Memory B cell (primary cell): ENCODE measurements at regions not wholly inside any gene's neighbourhood (a gene's known extent, or its start where the extent isn't known, plus 50 kb on each side); places are given as distances from the start of the nearest gene placed in this dataset.
"Not testable (repeated sequence)": the region's sequence is repeated elsewhere in the genome, so short reads cannot be mapped to it uniquely, and the experiment has no call there.

Experiments used
- ATAC-seq: fragments of 150-1000 bp; cut with Tn5 transposase; 2 replicates; pipeline ENCODE4 v1.10.0; 2021; ENCODE audit warnings: low read depth, mild to moderate bottlenecking, moderate library complexity
- DNase-seq, 2 donors: peaks; one replicate each; pipeline ENCODE4 v3.0.0; 2022; ENCODE audit warnings: low spot score in 2 of 2
- H3K27ac Mint-ChIP-seq: one replicate; pipeline ENCODE4 v1.8.0; 2022; ENCODE audit warnings: mild to moderate bottlenecking, moderate library complexity, mixed read lengths
- H3K27me3 Mint-ChIP-seq: one replicate; pipeline ENCODE4 v1.8.0; 2022; ENCODE audit warnings: mixed read lengths
- H3K36me3 Mint-ChIP-seq: one replicate; pipeline ENCODE4 v1.8.0; 2022; ENCODE audit warnings: mild to moderate bottlenecking, mixed read lengths
- H3K4me1 Mint-ChIP-seq: one replicate; pipeline ENCODE4 v1.8.0; 2022; ENCODE audit warnings: mixed read lengths
- H3K4me3 Mint-ChIP-seq: one replicate; pipeline ENCODE4 v1.8.0; 2022; ENCODE audit warnings: mild to moderate bottlenecking, moderate library complexity, mixed read lengths
- H3K9me3 Mint-ChIP-seq: one replicate; pipeline ENCODE4 v1.8.0; 2022; ENCODE audit warnings: mixed read lengths

DNA sequence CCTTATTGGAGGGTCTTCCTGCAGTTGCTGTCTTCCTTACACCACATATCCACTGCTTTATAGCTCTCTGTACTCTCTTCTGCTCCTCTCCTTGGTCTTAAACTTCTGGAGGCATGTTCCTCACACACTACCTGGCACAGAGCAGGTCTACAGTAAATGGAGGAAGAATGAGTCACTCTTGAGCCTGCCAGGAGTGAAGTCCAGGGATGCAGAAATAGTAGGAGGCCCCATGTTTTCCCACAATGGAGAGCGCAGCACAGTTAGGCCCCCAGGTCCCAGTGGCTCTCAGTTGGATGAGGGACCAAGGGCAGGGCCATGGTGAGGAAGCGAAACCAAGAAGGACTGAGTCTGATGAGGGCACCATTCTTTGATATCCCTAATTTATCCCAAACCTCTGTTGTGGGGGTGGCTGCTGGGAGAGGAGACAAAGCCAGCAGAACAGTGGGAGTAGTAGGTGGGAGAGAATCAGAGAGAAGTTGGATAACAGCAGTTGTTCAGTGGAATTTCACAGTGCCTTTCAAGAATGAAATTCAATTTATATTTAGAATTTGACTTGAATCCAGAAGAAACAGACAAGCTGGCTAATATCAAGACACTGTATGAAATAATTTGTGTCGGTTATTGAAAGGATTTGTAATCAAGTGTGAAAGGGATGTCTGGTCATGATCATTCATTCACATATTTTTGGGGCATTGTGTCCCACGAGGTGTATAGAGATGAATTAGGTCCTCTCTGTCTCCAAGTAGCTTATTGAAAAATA lies 187.8 kb downstream of the HIPK3 start:
- Mint-ChIP-seq H3K9me3 (peaks cover 2% of the 10 kb centered on the region), H3K4me1 (no peaks in the 10 kb centered on the region), H3K4me3 (no peak overlapping the region)

DNA sequence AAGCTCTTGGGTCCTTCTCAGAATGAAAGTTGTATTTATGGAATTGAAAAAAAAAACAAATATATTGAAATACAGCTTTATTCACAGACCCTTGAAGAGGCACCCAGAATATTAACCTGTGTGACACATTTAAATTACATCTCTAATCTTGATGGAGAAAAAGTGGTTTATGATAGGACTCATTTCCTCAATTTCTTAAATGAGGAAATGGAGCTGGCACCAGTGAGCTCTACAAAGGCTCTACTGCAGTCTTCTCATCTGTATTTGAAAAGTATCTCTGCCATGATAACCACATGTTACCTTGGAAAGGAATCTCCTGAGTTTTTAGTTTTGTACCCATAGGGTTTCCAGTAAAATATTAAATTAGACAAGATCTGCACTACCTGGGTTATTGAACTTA lies 186.5 kb downstream of the HIPK3 start:
- ATAC-seq: no peak
- Mint-ChIP-seq H3K27ac (no peak overlapping the region), H3K9me3 (peaks cover 2% of the 10 kb centered on the region), H3K4me3 (no peak overlapping the region), H3K36me3 (no peaks in the 10 kb centered on the region), H3K27me3 (peaks cover 10% of the 10 kb centered on the region), H3K4me1 (no peaks in the 10 kb centered on the region)
- DNase-seq: no peak

More for the DNA sequence above, 187.8 kb downstream of the HIPK3 start:
- ATAC-seq (no peak), DNase-seq (no peak)
- H3K27me3 Mint-ChIP-seq: peaks cover 10% of the 10 kb centered on the region
- no peak overlapping the region for H3K27ac Mint-ChIP-seq
- H3K36me3 Mint-ChIP-seq: no peaks in the 10 kb centered on the region

DNA sequence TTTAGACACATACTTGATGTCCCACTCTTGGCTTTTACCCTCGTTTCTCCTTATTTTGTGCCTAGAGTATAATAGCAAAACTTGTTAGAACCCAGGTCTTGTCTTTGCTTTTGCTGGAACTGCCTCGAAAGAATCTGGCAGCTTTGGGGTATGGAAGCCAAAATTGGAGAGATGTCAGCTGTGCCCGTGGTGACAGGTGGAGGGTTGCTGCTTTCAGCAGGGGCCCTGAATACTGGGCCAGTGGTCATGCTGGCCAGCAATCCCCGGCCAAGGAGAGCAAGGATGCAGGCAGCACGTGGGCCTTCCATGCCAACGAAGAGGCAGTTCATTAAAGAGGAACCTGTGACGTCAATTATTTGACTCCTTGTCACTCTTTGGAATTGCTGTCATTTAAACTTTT lies 181.1 kb downstream of the HIPK3 start:
- no peaks in the 10 kb centered on the region for H3K36me3 Mint-ChIP-seq
- H3K4me3 Mint-ChIP-seq: no peak overlapping the region
- peaks cover 5% of the 10 kb centered on the region for H3K9me3 Mint-ChIP-seq
- DNase-seq: no peak
- no peaks in the 10 kb centered on the region for H3K27me3 Mint-ChIP-seq
- ATAC-seq: no peak
- H3K4me1 Mint-ChIP-seq: no peaks in the 10 kb centered on the region
- H3K27ac Mint-ChIP-seq: no peak overlapping the region

DNA sequence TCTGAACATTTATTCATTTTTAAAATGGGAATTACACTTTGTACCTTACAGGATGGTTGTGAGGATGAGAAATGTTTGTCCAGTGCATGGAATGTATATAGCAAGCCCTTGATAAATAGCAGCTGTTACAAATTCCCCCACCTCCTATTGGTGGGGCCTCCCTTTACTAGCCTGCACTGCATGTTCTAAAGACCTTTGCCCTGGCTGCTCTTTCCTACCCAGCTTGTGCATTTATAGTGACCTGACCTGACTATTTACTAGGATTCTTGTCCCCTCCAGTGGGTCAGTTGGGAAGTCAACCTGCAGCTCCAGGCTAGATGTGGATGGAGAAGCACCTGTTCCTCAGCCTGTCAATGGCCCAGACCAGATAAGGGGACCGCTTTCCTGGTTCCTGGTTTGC lies 180.3 kb downstream of the HIPK3 start:
- DNase-seq: no peak
- no peaks in the 10 kb centered on the region for H3K36me3 Mint-ChIP-seq
- no peaks in the 10 kb centered on the region for H3K4me1 Mint-ChIP-seq
- no peak for ATAC-seq
- H3K27ac Mint-ChIP-seq: no peak overlapping the region
- no peaks in the 10 kb centered on the region for H3K27me3 Mint-ChIP-seq
- H3K4me3 Mint-ChIP-seq: no peak overlapping the region
- H3K9me3 Mint-ChIP-seq: peaks cover 4% of the 10 kb centered on the region

DNA sequence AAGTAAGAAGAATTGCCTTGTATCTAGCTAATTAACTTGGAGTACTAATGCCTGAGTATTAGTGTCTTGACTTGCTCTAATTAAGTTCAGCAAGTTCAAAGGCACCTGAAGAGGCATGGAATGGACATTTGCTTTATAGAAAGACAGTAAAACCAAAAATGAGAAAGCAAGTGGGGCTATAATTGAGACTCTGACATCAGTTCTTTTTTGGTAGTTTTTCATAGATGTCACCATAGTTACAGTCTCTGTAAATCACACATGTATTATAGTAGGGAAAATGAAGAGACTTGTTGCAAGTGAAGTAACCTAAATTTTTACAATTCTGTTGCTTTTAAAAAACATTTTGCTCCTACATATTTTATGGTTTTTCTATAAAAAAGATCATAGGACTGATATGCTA lies 178.0 kb downstream of the HIPK3 start:
- Mint-ChIP-seq H3K27me3 (peaks cover 2% of the 10 kb centered on the region), H3K27ac (no peak overlapping the region), H3K9me3 (peaks cover 4% of the 10 kb centered on the region), H3K4me3 (no peak overlapping the region), H3K4me1 (no peaks in the 10 kb centered on the region), H3K36me3 (no peaks in the 10 kb centered on the region)
- ATAC-seq (no peak), DNase-seq (no peak)

DNA sequence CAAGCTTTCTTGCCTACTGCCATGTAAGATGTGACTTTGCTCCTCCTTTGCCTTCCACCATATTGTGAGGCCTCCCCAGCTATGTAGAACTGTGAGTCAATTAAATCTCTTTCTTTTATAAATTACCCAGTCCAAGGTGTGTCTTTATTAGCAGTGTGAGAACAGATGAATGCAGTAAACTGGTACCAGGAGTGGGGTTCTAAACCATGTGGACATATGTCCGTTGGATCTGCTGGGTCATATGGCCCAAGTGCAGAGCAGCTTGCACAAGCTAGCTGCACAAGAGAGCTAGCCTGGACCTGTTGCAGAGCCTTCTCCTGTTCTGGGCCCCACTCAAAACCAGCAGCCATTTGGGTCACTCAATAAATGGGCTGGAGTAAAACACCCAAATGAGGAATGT lies 177.1 kb downstream of the HIPK3 start:
- H3K4me3 Mint-ChIP-seq: no peak overlapping the region
- no peaks in the 10 kb centered on the region for H3K36me3 Mint-ChIP-seq
- H3K27me3 Mint-ChIP-seq: peaks cover 7% of the 10 kb centered on the region
- ATAC-seq (no peak), DNase-seq (no peak)
- H3K9me3 Mint-ChIP-seq: peaks cover 7% of the 10 kb centered on the region
- no peaks in the 10 kb centered on the region for H3K4me1 Mint-ChIP-seq
- no peak overlapping the region for H3K27ac Mint-ChIP-seq

DNA sequence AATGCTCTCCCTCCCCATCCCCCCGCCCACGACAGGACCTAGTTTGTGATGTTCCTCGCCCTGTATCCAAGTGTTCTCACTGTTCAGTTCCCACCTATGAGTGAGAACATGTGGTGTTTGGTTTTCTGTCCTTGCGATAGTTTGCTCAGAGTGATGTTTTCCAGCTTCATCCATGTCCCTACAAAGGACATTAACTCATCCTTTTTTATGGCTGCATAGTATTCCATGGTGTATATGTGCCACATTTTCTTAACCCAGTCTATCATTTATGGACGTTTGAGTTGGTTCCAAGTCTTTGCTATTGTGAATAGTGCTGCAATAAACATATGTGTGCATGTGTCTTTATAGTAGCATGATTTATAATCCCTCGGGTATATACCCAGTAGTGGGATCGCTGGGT lies 171.3 kb downstream of the HIPK3 start:
- not testable (repeated sequence) for H3K4me1 Mint-ChIP-seq, H3K36me3 Mint-ChIP-seq, ATAC-seq, DNase-seq, H3K9me3 Mint-ChIP-seq, H3K27ac Mint-ChIP-seq, H3K4me3 Mint-ChIP-seq
- peaks cover 12% of the 10 kb centered on the region for H3K27me3 Mint-ChIP-seq

DNA sequence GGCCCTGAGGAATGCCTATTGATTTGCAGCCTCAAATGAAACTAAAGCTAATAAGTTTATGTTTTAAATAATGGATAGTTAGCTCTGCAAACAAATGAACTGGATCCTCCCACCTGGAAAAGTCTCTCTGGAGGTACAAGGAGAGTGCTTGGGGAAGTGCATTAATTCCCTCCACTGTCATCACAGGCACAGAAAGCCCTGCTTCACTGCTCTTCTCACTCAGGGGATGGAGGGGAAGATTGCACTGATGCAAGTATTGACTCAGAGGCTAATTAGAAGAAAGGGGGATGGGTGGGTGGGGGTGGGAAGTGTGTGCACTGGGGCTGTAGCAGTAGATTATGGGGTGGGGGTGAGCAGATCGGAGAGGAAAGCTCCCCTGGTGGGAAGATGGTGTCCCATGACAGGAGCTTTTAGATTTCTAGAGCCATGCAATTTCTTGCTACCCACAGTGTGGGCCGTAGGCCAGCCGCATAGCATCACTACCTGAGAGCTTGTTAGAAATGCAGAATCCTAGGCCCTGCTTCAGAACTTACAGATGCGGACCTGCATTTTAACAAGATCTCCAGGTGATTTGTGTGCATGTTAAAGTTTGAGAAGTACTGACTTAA lies 163.9 kb downstream of the HIPK3 start:
- Mint-ChIP-seq H3K9me3 (no peaks in the 10 kb centered on the region), H3K36me3 (no peaks in the 10 kb centered on the region), H3K4me1 (no peaks in the 10 kb centered on the region), H3K27me3 (peaks cover 11% of the 10 kb centered on the region), H3K4me3 (no peak overlapping the region), H3K27ac (no peak overlapping the region)
- ATAC-seq: no peak
- no peak for DNase-seq

DNA sequence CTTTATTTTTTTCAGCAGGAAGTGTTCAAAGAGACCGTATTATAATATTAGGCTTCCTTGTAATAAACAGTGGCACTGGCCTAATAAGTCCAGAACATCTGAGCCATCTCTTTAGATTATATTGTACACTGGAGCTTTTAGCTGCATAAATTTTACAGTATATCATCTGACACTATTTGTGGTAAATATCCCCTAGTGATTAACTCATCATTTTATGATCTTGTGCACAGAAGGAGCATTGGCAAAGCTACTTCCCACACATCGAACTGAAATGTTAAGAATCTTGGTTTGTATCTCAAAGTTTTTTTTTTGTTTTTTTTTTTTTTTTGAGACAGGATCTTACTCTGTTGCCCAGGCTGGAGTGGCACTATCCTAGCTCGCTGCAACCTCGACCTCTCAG lies 162.7 kb downstream of the HIPK3 start:
- ATAC-seq (no peak), DNase-seq (no peak)
- H3K36me3 Mint-ChIP-seq: no peaks in the 10 kb centered on the region
- H3K9me3 Mint-ChIP-seq: no peaks in the 10 kb centered on the region
- no peaks in the 10 kb centered on the region for H3K4me1 Mint-ChIP-seq
- H3K27ac Mint-ChIP-seq: no peak overlapping the region
- peaks cover 11% of the 10 kb centered on the region for H3K27me3 Mint-ChIP-seq
- no peak overlapping the region for H3K4me3 Mint-ChIP-seq

DNA sequence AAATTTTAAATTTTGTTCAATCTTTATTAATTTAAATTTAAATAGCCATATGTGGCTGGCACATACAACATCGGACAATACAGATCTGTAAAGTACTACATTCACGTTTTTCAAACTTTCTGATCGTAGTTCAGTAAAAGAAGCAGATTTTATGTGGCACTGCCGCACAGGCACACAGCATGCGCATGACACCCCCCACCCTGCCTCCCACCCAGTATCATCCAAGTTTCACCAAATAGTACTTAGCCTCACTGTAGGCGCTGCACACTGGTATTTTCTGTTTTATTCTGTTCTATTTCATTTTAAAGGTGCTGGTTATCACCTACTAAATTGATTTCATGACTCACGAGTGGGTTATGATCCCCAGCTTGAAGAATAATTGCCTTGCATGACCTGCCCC lies 159.9 kb downstream of the HIPK3 start:
- ATAC-seq (no peak), DNase-seq (no peak)
- Mint-ChIP-seq H3K4me1 (no peaks in the 10 kb centered on the region), H3K27ac (no peak overlapping the region), H3K36me3 (no peaks in the 10 kb centered on the region), H3K4me3 (no peak overlapping the region), H3K27me3 (peaks cover 9% of the 10 kb centered on the region), H3K9me3 (no peaks in the 10 kb centered on the region)

DNA sequence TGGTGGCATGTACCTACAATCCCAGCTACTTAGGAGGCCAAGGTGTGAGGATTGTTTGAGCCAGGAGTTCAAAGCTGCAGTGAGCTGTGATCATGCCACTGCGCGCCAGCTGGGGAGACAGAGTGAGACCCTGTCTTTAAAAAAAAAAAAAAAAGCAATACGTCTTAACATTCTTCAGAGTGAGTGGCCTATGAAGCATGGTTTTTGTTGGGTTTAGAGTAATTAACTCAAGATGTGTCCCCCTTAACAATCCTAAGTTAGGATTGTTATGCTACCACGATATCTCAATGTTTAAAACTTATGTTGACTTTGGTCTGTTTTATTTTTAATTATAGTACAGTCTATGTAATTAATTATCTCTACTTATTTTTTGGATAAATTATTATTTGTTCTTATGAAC lies 156.1 kb downstream of the HIPK3 start:
- H3K4me3 Mint-ChIP-seq: no peak overlapping the region

DNA sequence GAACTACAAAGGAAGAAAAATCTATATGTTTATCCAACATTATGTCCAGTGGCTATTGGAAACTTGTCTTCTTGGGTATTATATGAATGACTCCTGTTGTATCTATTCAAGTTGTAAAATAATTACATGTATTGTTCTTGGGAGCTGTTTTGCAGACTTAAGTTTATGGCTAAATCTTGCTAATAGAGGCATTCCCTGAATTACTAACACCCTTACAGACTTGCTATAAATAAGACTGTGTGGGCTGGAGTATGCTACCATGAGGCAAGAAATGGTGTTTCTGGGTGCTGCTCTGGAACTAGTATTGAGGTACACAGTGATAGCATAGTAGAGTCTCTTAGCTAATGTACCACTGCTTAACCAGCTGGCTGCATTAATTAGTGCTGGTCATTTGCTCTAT lies 155.1 kb downstream of the HIPK3 start:
- Mint-ChIP-seq H3K9me3 (no peaks in the 10 kb centered on the region), H3K4me3 (no peak overlapping the region), H3K36me3 (no peaks in the 10 kb centered on the region), H3K27me3 (peaks cover 1% of the 10 kb centered on the region), H3K4me1 (no peaks in the 10 kb centered on the region), H3K27ac (no peak overlapping the region)
- DNase-seq (no peak), ATAC-seq (no peak)

More for the DNA sequence above, 156.1 kb downstream of the HIPK3 start:
- H3K4me1 Mint-ChIP-seq: no peaks in the 10 kb centered on the region
- DNase-seq (no peak), ATAC-seq (no peak)
- no peak overlapping the region for H3K27ac Mint-ChIP-seq
- no peaks in the 10 kb centered on the region for H3K36me3 Mint-ChIP-seq
- peaks cover 5% of the 10 kb centered on the region for H3K27me3 Mint-ChIP-seq
- no peaks in the 10 kb centered on the region for H3K9me3 Mint-ChIP-seq

DNA sequence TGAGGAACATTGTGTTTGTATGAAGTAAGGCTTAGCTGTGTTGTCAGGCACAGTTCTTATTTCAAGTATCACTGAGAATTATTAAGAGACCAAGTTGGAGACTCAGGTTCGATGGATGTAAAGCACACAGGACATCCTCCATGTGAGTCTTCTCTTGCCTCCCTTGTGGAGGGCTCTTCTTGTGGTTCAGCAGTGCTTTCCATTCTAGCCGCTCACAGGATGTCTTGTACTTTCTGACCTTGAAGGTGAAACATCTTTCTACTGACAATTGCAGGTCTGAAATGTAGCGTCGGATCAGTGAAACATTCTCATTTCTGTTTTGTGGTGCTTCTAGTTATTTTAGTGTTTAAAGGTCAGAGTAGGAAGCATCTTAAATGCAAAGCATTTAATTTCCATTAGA lies 154.6 kb downstream of the HIPK3 start:
- DNase-seq (no peak), ATAC-seq (no peak)
- H3K9me3 Mint-ChIP-seq: no peaks in the 10 kb centered on the region
- H3K4me3 Mint-ChIP-seq: no peak overlapping the region
- H3K4me1 Mint-ChIP-seq: no peaks in the 10 kb centered on the region
- H3K27ac Mint-ChIP-seq: no peak overlapping the region
- no peaks in the 10 kb centered on the region for H3K36me3 Mint-ChIP-seq
- H3K27me3 Mint-ChIP-seq: peaks cover 1% of the 10 kb centered on the region

DNA sequence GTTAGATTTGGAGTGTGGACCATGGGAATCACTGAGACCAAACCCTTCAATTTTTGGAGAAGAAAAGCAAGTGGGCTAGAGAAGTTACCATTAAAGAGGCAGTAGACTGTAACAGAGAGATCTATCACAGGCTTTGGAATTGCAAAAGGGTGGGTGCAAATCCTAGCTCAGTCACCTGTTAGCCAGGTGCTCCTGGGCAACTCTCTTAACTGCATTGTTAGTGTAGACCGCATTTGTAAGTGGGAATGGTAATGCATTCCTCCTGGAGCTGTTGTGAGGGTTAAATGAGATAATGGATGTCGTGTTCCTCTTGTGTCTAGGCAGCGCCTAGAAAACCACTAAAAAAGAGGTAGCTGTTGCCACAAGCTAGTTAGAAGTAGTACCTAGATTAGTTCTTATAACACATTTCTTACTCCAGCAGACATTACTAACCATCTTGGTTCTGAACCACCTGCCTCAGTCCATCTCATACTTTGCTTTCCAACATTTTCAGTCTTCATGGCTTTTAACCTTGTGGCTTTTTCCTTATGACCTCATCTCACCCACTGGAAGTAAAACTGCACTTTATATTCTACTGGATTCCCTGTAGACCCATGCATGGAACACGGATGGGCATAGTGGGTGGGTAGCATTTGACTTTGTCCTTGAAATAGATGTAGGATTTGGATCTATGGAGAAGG lies 153.0 kb downstream of the HIPK3 start:
- DNase-seq: no peak
- no peaks in the 10 kb centered on the region for H3K36me3 Mint-ChIP-seq
- ATAC-seq: no peak
- H3K4me1 Mint-ChIP-seq: no peaks in the 10 kb centered on the region
- no peaks in the 10 kb centered on the region for H3K9me3 Mint-ChIP-seq
- H3K27ac Mint-ChIP-seq: no peak overlapping the region
- H3K4me3 Mint-ChIP-seq: no peak overlapping the region
- peaks cover 1% of the 10 kb centered on the region for H3K27me3 Mint-ChIP-seq
